GM18909 (cell line): ENCODE measurements at regions not wholly inside any gene's neighbourhood (a gene's known extent, or its start where the extent isn't known, plus 50 kb on each side); places are given as distances from the start of the nearest gene placed in this dataset.

Experiments used
- ATAC-seq: cut with Tn5 transposase; IDR thresholded peaks from one replicate; pipeline ENCODE4 v1.9.1; 2021; ENCODE audit warnings: mild to moderate bottlenecking; ENCODE audit not compliant: unreplicated experiment, poor library complexity

GRCh38 chr7:116443101-116443523, 56.4 kb upstream of the CAV2 start:
- ATAC-seq, result no peak

GRCh38 chr7:116443646-116444045, 55.9 kb upstream of the CAV2 start:
- ATAC-seq, result no peak

GRCh38 chr7:116445447-116446211, 53.9 kb upstream of the CAV2 start:
- no peak for ATAC-seq

- no peak for ATAC-seq
Measured at GRCh38 chr7:116446212-116446855, 53.2 kb upstream of the CAV2 start.

GRCh38 chr7:116447436-116447835, 52.1 kb upstream of the CAV2 start:
- no peak for ATAC-seq

- no peak for ATAC-seq
Measured at GRCh38 chr7:116447966-116448839, 51.3 kb upstream of the CAV2 start.

- ATAC-seq, result no peak
Measured at GRCh38 chr7:116449441-116449840, 50.1 kb upstream of the CAV2 start.
